AG09309 (cell line): ENCODE measurements at regions not wholly inside any gene's neighbourhood (a gene's known extent, or its start where the extent isn't known, plus 50 kb on each side); places are given as distances from the start of the nearest gene placed in this dataset.

Experiments
- DNase-seq: peaks from one replicate; pipeline ENCODE4 v3.0.0-alpha.2; 2010; ENCODE audit warnings: low read depth
- H3K4me3 ChIP-seq: 2 replicates; pipeline ENCODE4 v1.5.1; 2011; ENCODE audit warnings: mild to moderate bottlenecking, low read depth, low read length, moderate library complexity; ENCODE audit not compliant: control insufficient read depth
- CTCF ChIP-seq: IDR thresholded peaks from 2 replicates; pipeline ENCODE4 v1.5.1; 2011; ENCODE audit warnings: mild to moderate bottlenecking, low read depth, low read length, inconsistent platforms; ENCODE audit not compliant: insufficient read depth, control insufficient read depth; ENCODE audit errors: missing control alignments

DNA sequence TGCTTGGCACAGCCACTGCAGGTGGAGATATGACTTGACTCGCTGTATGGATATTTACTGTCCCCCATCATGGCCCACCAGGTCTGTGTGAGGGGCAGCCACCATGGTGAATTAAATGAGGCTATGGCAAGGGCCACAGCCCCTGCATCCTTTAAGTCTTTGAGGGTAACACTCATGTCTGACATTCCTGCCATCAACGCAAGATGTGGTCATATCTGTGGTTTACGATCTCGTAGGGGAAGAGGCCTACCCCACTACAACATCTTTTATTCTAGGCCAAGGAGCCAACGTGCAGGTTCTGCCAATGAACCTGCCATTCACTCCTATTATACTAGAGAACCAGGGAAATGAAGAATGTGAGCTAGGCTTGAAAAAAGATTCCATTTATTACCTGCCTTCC, 381.6 kb upstream of the ID2 start:
- no peak for DNase-seq
- TF ChIP-seq CTCF: no peak

DNA sequence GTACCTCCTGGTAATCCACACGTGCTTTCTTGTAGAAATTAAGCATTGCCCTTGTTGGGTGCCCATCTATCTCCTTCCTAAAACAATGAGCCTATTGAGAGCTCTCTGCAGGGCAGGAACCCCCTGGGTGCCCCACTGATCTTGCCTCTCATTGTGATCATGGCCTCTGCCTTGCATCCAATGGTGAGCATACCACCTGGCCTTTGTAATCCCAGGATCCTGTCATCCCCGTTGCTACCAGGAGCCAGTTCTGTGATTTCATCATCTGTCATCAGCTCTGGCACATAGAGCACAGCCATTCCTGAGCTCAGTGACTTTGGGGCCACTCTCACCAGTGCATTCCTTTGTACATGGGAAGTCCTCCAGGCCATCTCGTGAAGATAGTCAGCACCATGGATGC, 381.0 kb upstream of the ID2 start:
- H3K4me3 ChIP-seq: no peak overlapping the region

More for the DNA sequence above, 381.6 kb upstream of the ID2 start:
- no peak overlapping the region for H3K4me3 ChIP-seq

GRCh38 chr2:8303322-8303832, 378.5 kb upstream of the ID2 start:
- DNase-seq: no peak
- H3K4me3 ChIP-seq: no peak overlapping the region

More for the DNA sequence above, 381.0 kb upstream of the ID2 start:
- no peak for DNase-seq
- TF ChIP-seq CTCF: no peak

GRCh38 chr2:8304821-8305766, 376.8 kb upstream of the ID2 start:
- no peak for TF ChIP-seq CTCF
- DNase-seq: no peak
- no peak overlapping the region for H3K4me3 ChIP-seq

More at GRCh38 chr2:8303322-8303832, 378.5 kb upstream of the ID2 start:
- no peak for TF ChIP-seq CTCF

DNA sequence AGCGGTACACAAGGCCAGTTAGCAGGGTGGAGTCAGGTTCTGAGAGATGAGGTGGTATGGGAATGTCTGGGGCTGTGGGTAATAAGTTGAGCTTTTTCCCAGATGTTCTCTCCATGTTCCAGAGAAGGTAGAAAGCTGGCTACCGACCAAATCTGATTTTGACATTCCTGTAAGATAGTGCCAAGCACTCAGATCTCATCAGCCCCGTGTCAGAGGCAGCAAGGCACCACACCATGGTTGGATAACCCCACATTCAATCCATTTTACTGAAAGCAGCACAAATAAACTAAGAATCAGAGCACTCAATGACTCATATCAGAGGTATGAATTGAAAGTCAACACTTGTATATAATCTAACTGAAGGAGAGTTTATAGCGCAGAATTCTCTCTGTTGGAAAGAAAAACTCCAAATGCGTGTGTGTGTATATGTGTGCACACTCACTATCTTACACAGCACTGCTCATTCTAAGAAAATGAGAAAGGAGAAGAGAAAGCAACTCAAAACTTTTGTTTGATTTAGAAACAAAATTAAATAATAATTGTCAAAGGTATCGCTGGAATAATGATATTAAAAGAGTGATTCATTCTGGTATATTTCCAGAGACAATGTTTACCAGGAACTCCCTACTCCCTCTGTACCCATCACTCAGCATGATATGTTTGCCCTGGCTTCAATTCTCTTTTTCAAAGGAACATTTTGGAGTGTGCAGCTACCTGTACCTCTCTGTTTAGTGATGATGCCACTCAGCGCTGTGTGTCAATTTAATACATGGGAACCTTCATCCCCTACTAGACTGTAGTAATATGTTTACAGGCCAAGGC, 375.1 kb upstream of the ID2 start:
- TF ChIP-seq CTCF: no peak
- H3K4me3 ChIP-seq: no peak overlapping the region
- DNase-seq: no peak

GRCh38 chr2:8307606-8308180, 374.2 kb upstream of the ID2 start:
- no peak overlapping the region for H3K4me3 ChIP-seq
- TF ChIP-seq CTCF: no peak
- no peak for DNase-seq
